ENCODE measurements at regions not wholly inside any gene's neighbourhood (a gene's known extent, or its start where the extent isn't known, plus 50 kb on each side); places are given as distances from the start of the nearest gene placed in this dataset.

DNA sequence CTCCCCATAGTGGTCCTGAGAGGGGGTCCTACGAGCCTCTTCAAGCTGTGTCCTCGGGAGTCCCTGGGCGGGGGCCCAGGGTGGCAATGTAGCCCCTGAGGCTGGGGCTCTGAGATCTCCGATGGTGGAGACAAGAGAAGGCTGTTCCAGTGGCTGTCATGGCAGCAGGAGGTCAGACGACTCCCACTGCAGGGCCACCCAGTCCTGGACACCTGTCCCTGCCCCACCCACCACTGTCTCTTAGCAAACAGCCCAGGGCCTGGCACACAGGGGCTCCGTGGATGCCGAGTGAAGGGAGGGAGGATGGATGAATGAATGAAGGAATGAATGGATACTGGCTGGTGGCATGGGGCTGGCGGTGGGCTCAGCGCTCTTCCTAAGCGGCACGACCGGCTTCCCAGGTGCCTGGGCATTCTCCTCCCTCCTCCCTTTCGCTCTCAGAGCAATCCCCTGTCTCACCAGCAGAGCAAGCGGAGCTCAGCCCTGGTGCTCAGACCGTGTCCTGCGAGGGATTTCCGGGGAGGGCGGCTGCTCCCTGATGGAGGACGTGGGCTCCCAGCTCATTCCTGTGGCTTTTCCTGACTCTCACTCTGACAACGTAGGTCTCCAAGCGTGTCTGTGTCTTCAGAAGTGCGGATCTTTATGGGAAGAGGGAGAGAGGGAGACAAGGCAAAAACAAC is 1272.6 kb downstream of the BRD1 start:
- no peak for DNase-seq (ENCODE audit: low read depth, low spot score)

DNA sequence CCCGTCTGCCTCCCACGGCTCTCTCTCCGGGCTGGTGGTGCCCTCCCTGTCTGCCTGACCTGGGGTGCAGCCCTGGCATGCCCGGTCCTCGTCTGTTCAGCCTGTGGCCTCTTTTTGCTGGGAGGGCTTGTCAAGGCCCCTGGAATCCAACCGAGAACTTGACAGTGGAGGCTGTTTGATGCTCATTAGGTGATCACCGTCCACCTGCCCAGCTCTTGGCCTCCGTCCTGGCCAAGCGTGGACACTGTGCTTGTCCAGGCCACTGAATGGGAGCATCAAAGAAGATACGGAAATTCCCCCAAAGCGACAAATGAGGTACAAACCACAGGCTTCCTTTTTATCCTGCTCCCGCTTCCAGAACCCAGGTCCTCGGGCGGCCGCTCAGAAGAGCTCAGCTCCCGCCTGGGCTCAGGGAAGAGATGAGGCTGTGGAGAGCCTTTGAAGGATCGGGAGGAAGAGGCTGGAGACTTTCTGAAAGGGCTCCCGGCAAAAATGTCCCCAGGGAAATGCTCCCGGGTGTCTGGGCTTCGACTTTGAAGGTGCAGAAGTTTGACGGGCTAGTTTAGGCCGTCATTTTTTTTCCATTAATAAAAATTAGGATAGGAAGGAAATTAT is 1273.9 kb downstream of the BRD1 start:
- no peak for DNase-seq (ENCODE audit: low read depth, low spot score)

DNA sequence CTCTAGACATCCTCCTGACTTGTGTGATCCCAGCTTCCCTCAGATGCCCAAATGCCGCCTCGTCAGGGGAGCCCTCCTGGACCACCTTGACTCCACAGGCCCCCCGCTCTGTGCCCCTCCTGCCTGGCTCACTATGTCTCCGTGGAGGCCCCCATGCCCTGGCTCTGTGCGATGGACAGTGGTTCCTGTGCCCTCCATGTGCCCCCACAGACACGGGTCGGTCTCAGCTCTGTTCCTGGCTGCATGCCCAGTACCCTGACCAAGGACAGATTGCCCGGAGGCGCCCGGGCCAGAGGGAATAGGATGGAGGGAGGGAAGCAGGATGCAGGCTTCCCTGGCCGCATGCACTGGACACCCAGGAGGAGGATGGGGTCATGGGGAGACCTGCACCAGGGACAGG is 1274.6 kb downstream of the BRD1 start:
- DNase-seq (ENCODE audit: low read depth, low spot score), result no peak

DNA sequence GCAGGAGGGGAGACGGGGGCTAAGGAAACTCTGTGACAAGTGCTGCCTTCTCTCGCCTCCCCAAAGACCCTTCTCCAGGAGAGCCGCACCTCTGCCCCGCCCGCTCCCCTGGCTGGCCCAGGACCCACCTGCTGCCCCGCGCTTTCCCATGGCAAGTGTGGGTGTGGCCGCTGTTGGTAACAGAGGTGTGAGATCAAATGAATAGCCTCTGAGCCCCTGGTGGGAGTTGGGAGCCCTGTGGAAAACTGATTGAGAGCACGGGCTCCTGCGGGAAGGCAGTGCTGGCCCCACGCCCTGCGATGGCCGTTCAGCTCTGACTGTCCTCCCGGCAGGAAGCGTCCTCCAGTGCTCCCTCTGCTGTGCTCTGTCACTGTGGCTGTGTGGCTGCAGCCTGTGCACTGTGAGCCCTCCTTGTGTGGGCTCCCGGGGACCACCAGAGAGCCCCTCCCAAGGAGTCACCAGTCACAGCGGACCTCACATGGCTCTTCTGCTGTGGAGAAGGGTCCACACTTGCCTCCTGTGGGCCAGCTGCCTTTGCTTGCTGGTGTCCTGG is 1275.9 kb downstream of the BRD1 start:
- no peak for DNase-seq (ENCODE audit: low read depth, low spot score)

DNA sequence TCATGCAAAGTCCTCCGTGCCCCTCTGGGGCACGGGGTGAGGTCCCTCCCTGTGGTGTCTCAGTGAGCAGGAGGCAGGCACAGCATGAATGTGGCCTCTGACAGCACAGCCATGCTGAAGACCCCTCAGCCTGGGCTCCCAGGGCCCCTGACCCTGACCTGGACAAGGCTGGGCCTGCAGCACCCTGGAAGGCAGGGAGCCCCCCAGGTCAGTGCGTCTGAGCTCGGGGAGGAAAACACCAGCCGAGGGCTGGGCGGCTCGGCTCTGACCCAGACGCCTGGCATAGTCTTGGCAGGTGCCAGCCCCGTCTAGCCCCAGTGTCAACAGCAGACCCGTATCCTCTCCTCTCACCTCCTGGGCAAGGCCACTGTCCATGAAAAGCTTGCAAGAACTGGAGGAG is 1276.6 kb downstream of the BRD1 start:
- no peak for DNase-seq (ENCODE audit: low read depth, low spot score)

DNA sequence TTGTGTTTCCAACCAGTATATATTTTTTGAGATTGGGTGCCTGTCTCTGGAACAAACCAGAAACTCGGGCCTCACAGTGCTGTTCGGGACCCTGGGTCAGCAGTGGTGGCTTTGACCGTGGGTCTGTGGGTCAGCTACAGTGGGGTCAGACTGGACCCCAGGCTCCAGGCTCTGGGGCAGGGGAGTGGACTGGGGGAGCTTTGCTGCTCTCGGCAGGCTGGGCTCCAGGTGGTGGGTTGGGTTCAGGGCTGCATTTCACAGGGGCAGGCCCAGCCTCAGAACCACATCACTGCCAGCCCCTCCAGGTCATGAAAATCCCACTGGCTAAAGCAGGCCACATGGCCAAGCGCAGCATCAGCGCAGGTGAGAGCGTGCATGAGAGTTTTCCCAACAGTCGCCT is 1279.3 kb downstream of the BRD1 start:
- no peak for DNase-seq (ENCODE audit: low read depth, low spot score)

DNA sequence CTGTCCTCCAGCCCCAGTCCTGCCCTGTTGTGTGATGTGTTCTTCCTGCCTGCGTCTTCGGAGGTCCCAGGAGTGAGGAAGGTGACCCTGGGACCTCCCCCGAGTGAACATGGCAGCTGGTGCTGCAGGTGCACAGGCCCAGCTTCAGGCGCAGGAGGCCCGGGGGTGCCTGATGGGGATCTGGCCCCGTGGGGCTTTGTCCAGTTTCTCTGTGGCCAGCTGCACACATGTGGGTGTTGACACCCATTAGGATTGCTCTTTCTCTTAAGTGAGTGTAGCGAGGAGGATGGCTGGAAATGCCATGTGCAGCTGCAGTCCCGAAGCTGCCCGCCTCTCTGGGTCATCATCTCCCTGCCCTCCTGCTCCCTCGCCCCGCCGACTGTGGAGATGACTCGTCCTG is 1279.7 kb downstream of the BRD1 start:
- DNase-seq (ENCODE audit: low read depth, low spot score), result no peak

DNA sequence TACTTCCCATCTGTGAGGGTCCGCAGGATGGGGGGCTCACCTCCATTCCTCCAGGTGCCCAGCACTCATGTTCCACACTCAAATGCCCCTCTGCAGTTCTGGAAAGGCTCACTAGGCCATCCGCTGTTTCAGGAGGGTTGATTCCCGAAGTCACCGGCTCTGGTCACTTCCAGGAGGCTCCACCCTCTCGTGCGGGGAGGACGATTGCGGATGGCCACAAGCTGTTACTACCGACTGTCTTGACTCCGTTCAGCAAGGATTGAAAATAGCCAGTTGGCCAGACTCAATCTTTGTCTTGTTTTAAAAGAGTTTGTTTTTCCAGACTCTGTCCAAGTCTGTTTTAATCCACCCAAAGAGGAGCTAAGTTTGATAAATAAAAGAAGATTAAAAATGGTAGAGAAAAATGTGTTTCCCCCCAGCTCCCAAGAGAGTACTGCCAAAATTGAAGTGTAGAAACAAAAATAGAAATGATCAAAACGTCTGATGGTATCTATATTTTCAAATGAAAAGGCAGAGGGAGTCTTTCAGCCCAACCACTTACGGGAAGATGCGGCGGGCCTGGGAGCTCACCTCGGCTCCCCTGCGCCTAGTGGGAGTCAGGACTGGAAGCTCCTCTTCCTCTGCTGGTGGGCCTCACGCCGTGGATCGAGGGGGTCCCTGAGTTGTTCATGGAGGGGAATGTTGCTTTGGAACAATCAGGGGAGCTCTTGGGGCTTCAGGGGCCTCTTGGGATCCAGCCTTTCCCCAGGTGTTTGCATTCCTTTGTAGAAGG is 1280.8 kb downstream of the BRD1 start:
- no peak for DNase-seq (ENCODE audit: low read depth, low spot score)

DNA sequence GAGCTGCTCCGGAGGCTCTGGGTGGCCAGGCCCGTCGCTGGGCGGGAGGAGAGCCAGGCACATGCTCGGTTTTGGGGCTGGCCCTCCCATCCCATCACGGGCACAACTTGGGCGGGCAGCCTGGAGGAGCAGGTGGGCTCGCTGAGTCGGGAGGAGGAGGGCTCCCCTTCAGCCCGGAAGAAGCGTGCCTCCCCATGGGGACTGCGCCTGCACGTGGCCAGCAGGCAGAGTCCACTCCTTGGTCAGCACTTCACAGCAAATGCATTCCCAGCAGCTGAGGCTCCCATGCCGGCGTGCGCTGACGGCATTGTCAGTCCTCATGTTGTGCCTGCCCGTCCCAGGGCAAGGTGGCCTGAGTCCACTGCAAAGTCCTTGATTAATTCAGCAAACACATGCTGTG is 1281.7 kb downstream of the BRD1 start:
- DNase-seq (ENCODE audit: low read depth, low spot score), result no peak

DNA sequence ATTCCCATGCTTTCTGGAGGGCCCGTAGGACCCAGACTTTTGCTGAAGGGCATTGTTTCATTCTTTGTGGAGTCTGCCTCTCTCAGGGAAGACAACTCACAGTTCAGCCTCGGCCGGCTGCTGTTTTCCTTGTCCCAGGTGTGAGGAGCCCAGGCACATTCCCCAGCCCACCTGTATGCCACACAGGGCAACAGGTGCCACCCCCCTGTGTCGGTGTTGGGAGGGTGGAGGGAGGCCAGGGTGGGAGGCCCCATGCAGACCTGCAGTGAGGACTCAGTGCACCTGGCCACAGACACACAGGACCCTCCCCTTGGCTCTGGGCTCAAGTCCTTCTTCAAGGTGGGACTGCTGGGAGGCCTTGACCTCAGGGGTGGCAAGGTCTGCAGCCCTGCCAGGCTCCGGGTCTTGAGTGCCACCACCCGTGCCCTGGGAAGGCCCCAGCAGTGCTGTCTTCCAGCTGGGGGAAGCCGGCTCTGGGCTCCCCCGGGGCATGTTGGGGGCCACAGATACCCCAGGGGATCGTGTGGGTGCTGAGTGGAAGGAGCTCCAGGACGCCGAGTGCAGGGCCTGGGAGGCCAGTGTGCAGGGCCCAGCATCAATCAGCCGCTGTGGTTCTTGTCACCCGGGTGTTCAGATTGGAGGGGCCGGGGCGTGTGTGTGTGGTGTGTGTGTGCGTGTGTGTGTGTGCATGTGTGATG is 1286.1 kb downstream of the BRD1 start:
- no peak for DNase-seq (ENCODE audit: low read depth, low spot score)

DNA sequence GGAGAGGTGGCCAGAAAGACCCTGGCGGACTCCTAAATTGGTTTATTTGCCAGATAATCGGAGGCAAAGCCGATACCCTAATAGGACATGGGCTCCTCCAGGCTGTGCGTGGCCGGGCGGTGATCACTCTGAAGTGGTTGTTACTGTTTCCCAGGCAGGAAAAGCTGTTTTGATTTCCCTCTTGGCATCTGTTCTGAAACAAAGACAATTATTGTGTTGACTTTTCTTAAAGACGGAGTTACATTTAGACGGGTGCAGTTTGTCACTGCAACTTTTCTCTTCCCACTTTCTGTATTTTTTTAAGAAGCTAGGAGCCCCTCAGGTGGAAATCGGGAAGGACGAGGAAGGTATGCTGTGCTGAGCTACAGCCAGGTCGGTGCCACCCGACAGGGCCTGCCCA is 1288.4 kb downstream of the BRD1 start:
- DNase-seq (ENCODE audit: low read depth, low spot score), result no peak

DNA sequence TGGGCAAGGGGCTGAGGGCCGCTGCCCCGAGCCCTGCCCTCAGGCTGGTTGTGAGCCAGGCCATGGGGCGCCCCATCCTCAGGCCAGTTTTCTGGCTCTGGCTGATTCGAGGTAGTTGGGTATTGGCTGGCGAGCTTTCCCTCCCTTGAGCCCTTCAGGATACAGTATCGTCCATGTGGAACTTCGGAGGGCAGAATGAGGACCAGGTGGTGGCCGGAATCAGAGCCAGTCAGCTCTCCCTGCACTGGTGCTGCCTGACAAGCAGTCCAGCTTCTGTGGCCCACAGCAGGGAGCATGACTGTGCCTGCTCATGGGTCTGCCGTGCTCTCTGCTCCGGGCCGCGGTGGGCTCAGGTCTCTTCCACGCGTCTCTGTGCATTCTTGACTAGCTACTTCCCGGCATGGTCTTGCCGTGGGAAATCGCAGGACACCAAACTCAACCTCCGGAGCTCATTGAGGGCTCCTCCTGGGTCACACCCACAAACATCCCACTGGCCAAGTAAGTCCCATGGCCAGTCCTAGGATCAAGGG is 1289.3 kb downstream of the BRD1 start:
- no peak for DNase-seq (ENCODE audit: low read depth, low spot score)

DNA sequence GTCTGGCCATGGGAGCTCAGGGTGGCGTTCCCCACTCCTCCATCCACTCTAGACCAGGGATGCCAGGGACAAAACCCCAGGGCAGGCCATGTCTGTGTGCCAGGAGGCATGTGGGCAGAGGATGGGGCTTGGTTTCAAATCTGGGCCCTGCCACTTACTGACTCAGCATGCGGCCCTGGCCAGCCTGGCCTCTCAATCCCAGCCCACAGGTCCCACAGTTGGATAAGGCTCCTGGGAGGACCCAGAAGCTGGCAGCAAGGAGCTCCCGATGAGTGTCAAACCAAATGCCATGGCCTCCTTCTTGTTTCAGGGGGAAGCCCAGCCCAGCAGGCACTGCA is 1290.4 kb downstream of the BRD1 start:
- DNase-seq (ENCODE audit: low read depth, low spot score), result no peak

DNA sequence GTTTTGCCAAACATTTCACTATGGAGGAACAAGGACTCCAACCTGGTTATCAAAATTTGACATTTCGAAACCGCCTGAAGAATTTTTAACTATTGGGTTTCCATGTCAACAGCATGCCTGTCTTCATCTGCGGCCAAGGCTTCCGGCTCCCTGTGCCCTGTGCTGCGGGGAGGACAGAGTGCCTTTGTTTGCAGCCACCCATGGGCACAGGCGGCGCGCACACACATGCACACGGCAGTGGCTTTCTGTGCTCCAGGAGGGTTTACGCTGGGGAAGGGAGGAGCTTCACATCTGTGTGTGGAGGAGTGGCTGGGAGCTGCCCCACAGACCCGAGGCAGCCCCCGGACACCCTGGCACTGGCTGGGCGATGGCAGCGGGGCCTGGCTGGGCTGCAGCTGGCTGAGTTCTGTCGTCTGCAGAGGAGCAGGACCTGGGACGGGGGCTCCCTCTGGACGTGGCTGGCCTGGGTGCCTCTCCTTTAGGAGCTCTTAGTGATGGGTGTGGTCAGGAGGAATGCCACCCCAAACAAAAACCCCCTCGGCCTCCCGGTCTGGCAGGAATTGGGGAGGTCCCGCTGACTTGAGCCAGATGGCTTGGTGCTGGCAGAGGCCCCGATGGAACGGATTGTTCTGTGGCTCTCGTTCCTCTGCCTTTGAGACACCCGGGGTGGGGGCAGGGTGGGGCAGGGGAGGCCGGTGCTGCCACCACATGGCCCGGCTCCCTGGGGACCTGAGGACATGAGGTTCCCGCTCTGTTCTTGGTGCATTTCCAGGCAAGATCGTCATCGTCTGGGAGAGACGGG is 1290.9 kb downstream of the BRD1 start:
- DNase-seq (ENCODE audit: low read depth, low spot score), result no peak

DNA sequence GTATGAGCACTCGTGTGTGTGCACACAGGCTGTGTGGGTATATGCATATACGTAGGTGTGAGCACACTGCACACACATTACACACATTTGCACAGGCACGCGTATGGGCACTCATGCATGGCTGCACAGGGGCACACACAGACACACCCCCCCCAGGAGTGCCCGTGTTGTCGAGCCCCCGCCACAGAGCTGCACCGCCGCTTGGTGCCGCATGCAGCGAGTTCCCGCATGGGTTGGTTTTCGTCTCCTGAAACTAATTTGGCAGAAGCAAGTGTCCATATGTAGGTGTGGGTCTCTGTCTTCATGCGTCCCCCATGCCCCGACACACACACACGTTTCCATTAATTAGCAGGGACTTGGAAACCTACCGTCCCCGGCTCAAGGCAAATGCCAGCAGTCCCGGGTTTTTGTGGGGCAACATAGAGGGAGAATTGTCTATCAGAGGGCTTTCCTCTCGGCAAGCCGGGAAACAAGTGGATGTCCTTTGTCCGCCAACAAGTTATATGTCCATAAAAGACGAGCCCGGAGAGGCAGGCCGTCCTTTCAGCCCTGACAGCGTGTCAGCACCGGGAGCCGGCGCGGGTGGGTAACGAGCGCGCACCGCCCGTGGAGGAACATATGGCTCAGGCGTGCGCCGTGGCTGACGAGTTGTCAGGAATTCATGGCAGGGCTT is 1291.7 kb downstream of the BRD1 start:
- no peak for DNase-seq (ENCODE audit: low read depth, low spot score)

DNA sequence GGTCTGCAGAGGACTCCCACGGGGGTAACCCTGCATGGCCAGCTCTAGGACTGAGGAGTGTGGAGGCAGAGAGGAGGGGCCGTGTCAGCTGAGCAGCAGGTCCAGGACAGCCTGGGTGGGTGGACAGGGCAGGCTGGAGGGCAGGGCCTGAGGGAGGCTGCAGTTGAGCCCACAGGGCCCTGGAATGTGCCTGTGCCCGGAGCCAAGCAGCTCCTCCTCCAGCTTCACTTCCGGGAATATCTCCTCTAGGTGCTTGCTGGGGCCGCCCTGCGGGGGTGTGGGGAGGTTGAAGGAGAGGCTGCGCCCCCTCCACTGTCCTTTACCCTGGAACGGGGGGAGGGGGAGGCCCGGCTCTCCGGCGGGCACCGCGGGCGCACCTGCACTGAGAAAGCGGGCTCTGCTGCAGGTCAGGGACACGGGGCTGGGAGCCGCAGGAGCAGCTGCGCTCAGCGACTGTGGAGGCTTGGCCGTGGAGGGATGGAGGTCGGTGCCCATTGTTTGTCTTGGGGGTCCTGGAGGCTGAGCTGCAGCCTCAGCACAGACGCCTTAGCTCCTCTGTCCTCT is 1293.2 kb downstream of the BRD1 start:
- no peak for DNase-seq (ENCODE audit: low read depth, low spot score)

DNA sequence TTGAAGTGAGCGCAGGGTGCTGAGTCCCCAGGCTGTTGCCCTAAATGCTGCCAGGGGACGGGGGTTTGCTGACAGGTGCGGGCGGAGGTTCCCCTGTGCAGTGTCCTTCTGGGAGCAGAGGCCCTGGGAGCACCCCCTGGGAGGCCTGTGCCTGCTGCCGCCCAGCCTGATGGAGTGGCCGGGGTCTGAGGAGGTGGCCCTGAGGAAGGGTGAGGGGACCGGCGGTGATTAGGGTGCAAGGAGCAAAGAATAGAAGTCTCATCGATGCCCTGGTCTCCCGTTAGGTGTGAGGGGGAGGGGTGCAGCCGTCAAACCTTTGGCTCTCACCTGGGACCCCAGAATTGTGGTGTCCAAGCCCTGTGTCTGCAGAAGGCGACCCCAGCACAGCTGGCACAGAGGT is 1294.7 kb downstream of the BRD1 start:
- DNase-seq (ENCODE audit: low read depth, low spot score), result no peak

DNA sequence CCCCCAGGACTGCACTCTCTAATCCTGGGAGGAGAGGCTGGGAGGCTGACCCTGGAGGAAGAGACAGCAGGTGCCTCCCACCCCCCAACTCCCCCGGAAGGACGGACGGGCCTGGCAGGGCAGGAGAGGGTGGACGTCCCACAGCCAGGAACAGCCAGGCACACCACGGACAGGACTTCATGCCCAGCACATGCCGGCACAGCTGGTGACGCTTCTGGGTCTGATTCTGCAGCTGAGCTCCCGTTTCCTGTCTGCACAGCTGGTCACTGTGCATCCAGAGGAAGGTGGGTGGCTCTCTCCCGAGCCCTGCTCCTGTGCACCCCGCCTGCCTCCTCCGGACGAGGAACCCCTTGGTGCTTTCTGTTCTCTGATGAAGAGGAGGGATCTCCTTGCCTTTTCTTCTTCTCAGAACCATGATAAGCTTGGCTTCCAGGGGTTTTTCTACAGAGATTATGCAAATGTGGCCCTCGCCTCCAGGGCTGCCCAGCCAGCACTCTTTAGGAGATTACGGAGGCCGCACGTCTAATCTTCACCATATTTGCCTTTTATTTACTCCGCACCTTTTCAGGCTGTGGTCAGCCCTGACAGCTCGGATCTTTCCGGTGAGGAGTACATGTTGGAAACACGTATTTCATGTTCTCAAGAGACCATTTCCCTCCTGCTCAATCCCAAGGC is 1295.8 kb downstream of the BRD1 start:
- no peak for DNase-seq (ENCODE audit: low read depth, low spot score)

DNA sequence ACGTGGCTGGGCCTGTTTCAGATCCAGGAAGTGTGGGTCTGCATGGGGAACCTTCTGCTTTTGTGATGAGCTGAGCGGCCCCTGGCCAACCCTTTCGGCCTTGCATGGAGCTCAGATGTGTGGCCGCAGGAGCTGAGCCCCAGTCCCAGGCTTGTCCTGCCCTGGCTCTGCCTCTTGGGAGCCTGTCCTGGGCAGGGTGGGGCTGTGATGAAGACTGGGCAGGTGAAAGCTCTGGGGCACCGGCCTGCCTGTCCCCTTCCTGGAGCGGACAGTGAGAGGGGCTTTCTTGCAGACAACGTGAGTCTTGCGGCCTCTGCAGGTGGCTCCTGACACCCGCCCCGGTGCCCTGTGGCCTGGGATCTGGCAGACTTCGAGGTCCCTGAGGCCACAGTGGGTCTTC is 1296.6 kb downstream of the BRD1 start:
- DNase-seq (ENCODE audit: low read depth, low spot score), result no peak

DNA sequence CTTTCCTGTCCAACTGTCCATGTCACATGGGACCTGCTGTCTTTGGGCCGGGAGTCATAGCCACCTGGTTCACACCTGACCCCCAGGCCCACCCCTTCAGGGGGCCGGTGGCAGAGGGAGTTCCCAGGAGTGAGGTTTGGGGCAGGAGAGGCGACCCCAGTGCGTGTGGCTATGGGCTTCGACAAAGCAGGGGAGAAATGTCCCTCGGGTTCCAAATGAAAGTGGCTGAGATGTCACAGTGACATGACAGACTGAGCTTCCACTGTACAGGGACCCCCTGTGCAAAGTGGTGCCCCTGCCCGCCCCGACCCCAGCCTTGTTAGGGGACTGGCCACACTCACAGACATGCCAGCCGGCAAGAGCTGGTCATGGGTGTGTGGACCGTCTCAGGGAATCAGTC is 1297.0 kb downstream of the BRD1 start:
- no peak for DNase-seq (ENCODE audit: low read depth, low spot score)
